ENCODE measurements at regions not wholly inside any gene's neighbourhood (a gene's known extent, or its start where the extent isn't known, plus 50 kb on each side); places are given as distances from the start of the nearest gene placed in this dataset.

- H3K4me1 ChIP-seq (ENCODE audit: control insufficient read depth, insufficient read depth, low read length) = no peaks in the 10 kb centered on the region
- CTCF ChIA-PET = no interaction called here
- RAD21 ChIA-PET (ENCODE audit: unreplicated experiment) = no interaction called here
- DNase-seq (ENCODE audit: low read depth, low spot score) (no peak), ATAC-seq (no peak; the same call in 2 of the 3 replicates), FAIRE-seq (no peak)
- no peaks in the 10 kb centered on the region for H3K79me2 ChIP-seq (ENCODE audit: control insufficient read depth, insufficient read depth, low read length)
- no TSS peak for BruUV-seq (replicated peaks)
- in situ Hi-C loops (cut with MboI) (no loop called here), intact Hi-C loops (cut with micrococcal nuclease; ENCODE audit: unreplicated experiment) (no loop called here)
- H4K20me1 ChIP-seq (ENCODE audit: control insufficient read depth, insufficient read depth) = no peaks in the 10 kb centered on the region
- SMC1A ChIA-PET (ENCODE audit: uncharacterized antibody, unreplicated experiment) = no interaction called here
- H3K36me3 ChIP-seq (ENCODE audit: control insufficient read depth in 2 of 2, insufficient read depth in 2 of 2, low read length in 1 of 2) = no peaks in the 10 kb centered on the region
- no peaks in the 10 kb centered on the region for H3K9me3 ChIP-seq (replicated peaks; ENCODE audit: control insufficient read depth, insufficient read depth, low read length)
- H3K4me3 ChIP-seq = no peak overlapping the region
- H3K4me2 ChIP-seq (ENCODE audit: control insufficient read depth, insufficient read depth) = no peak overlapping the region
- no peak overlapping the region for H2AFZ ChIP-seq (ENCODE audit: control insufficient read depth, low read depth, low read length)
- no peaks in the 10 kb centered on the region for H3K27me3 ChIP-seq (replicated peaks in 1 of 2; ENCODE audit: control insufficient read depth in 2 of 2, insufficient read depth in 2 of 2, low read length in 1 of 2)
- POLR2A ChIA-PET = no interaction called here
- WGBS (ENCODE audit: insufficient coverage, insufficient replicate concordance, low lambda C conversion rate, missing lambda C conversion rate) = 25% methylated on average over 5 of the region's 5 CpGs
- H3K27ac ChIP-seq (ENCODE audit: control insufficient read depth, insufficient read depth) = no peak overlapping the region
- TF ChIP-seq CEBPB (IDR thresholded peaks at IDR 0.05; ENCODE audit: borderline replicate concordance in 1 of 2, low read depth in 2 of 2, low read length in 2 of 2) = no peak
- TF ChIP-seq HCFC1 (IDR thresholded peaks at IDR 0.05; ENCODE audit: low read length) = no peak
- no peak for TF ChIP-seq E4F1 (IDR thresholded peaks at IDR 0.05; ENCODE audit: borderline replicate concordance, partially characterized antibody)
- TF ChIP-seq POLR2A (IDR thresholded peaks at IDR 0.05; ENCODE audit: low read depth, low read length) = no peak
- TF ChIP-seq ZBTB33 (IDR thresholded peaks at IDR 0.05) = no peak
- TF ChIP-seq PBX3 (IDR thresholded peaks at IDR 0.05; ENCODE audit: insufficient replicate concordance, low read depth, low read length) = no peak
- TF ChIP-seq NFXL1 (IDR thresholded peaks at IDR 0.05; ENCODE audit: borderline replicate concordance) = no peak
- TF ChIP-seq HSF1 (IDR thresholded peaks at IDR 0.05; ENCODE audit: low read depth, low read length) = no peak
- no peak for TF ChIP-seq ASH2L (IDR thresholded peaks at IDR 0.05; ENCODE audit: borderline replicate concordance, low read depth)
- no peak for TF ChIP-seq CBX5 (IDR thresholded peaks at IDR 0.05; ENCODE audit: low read depth)
- TF ChIP-seq SMAD1 (IDR thresholded peaks at IDR 0.05; ENCODE audit: low read depth, partially characterized antibody) = no peak
- no peak for TF ChIP-seq EP300 (IDR thresholded peaks at IDR 0.05; ENCODE audit: borderline replicate concordance in 1 of 2, control insufficient read depth in 1 of 2, low read depth in 2 of 2, low read length in 2 of 2)
- no peak overlapping the region for H3K9ac ChIP-seq (ENCODE audit: control insufficient read depth, insufficient read depth, low read length)
Observed at GRCh38 chr2:13227578-13227977, 510.8 kb downstream of the TRIB2 start.
